Left ventricle myocardium inferior (tissue), 1 donor: ENCODE measurements at regions not wholly inside any gene's neighbourhood (a gene's known extent, or its start where the extent isn't known, plus 50 kb on each side); places are given as distances from the start of the nearest gene placed in this dataset.

Source experiments
- DNase-seq: peaks from one replicate; pipeline ENCODE4 v3.0.0-alpha.2; 2020
- H3K27ac ChIP-seq: fragments of 200-600 bp; replicated peaks from 2 replicates; pipeline ENCODE4 v1.8.0; 2021
- H3K27me3 ChIP-seq: fragments of 200-600 bp; 2 replicates; pipeline ENCODE4 v1.8.0; 2021; ENCODE audit warnings: low read depth
- H3K36me3 ChIP-seq: fragments of 200-600 bp; 2 replicates; pipeline ENCODE4 v1.8.0; 2021
- H3K4me1 ChIP-seq: fragments of 200-600 bp; 2 replicates; pipeline ENCODE4 v1.8.0; 2021
- H3K4me3 ChIP-seq: fragments of 200-600 bp; 2 replicates; pipeline ENCODE4 v1.8.0; 2021; ENCODE audit warnings: mild to moderate bottlenecking, moderate library complexity
- H3K9me3 ChIP-seq: fragments of 200-600 bp; replicated peaks from 2 replicates; pipeline ENCODE4 v1.8.0; 2021
- intact Hi-C: fragments of 100-400 bp; cut with micrococcal nuclease; formaldehyde crosslinking; loops from one replicate; pipeline ENCODE4 v1.11.0; 2022
- TF ChIP-seq, protein P1 (sequence below): fragments of 200-600 bp; IDR thresholded peaks from 2 replicates; pipeline ENCODE4 v1.8.0; 2021; ENCODE audit warnings: antibody characterized with exemption, mild to moderate bottlenecking, borderline replicate concordance
- donor health status: DM: no; HTN: yes; CAD: no; lungs with severe emphysema.

DNA sequence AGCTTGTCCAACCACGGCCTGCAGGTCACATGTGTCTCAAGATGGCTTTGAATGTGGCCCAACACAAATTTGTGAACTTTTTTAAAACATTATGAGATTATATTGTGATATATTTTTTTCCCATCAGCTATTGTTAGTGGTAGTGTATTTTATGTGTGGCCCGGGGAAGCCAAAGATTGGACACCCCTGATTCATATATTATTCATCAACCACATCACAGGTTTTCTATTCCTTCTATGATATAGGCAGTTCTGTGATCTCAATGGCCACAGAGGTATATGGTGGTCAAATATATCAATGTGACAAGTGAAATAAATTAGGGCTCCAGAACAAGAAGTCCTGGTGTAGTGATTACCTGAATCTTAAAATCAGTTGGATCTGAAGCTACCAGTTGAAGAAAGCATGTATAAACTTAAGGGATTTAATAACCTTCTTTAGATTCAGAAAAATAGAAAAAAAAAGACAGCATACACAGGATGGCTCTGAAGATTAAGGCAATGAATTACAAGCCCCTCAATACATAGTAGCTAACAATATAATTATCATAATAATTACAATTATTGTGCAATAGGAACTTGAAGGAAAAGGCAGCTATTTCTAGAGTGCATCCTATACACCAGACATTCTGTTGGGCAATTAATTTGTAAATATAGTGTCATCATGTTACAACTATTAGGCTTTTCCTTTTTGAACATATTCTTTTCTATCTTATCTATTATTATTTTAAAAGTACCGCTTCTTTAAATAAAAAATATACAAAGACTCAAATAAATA is 530.4 kb upstream of the PTPRD start:
- no peaks in the 10 kb centered on the region for H3K4me1 ChIP-seq
- H3K4me3 ChIP-seq: no peak overlapping the region
- no peak overlapping the region for H3K27ac ChIP-seq
- H3K36me3 ChIP-seq: no peaks in the 10 kb centered on the region
- intact Hi-C loops: loop anchor here (10.0 kb wide), 1 partner anchor 58 kb away; no protein-coding TSS in a partner anchor
- DNase-seq: no peak
- no peaks in the 10 kb centered on the region for H3K27me3 ChIP-seq
- TF ChIP-seq, protein P1, sequence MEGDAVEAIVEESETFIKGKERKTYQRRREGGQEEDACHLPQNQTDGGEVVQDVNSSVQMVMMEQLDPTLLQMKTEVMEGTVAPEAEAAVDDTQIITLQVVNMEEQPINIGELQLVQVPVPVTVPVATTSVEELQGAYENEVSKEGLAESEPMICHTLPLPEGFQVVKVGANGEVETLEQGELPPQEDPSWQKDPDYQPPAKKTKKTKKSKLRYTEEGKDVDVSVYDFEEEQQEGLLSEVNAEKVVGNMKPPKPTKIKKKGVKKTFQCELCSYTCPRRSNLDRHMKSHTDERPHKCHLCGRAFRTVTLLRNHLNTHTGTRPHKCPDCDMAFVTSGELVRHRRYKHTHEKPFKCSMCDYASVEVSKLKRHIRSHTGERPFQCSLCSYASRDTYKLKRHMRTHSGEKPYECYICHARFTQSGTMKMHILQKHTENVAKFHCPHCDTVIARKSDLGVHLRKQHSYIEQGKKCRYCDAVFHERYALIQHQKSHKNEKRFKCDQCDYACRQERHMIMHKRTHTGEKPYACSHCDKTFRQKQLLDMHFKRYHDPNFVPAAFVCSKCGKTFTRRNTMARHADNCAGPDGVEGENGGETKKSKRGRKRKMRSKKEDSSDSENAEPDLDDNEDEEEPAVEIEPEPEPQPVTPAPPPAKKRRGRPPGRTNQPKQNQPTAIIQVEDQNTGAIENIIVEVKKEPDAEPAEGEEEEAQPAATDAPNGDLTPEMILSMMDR: no peak
- no peaks in the 10 kb centered on the region for H3K9me3 ChIP-seq

- no peaks in the 10 kb centered on the region for H3K36me3 ChIP-seq
- no peaks in the 10 kb centered on the region for H3K4me1 ChIP-seq
- no peaks in the 10 kb centered on the region for H3K27me3 ChIP-seq
- TF ChIP-seq, protein P1: no peak
- no peaks in the 10 kb centered on the region for H3K9me3 ChIP-seq
- intact Hi-C loops: loop anchor here (10.0 kb wide), 1 partner anchor 60 kb away; no protein-coding TSS in a partner anchor
- H3K4me3 ChIP-seq: no peak overlapping the region
- H3K27ac ChIP-seq: no peak overlapping the region
- no peak for DNase-seq
Measured at GRCh38 chr9:11144746-11145145, 531.9 kb upstream of the PTPRD start.

DNA sequence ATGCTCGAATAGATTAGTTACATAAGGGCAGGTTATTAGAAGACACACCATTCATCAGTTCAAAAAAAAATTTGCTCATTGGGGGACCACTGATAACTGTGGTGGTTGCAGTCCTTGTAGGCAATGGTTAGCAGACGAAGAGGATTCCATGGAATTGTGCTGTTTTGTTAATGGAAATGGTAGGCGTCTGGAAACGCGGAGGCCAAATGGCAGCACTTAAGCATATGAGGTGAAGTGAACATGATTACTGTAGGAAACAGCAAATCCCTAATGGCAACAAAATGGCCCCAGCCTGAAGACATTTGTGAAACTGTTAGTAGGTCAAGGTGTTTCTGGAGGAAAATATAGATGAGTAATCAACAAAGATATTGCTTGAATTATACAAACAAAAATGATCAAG is 535.4 kb upstream of the PTPRD start:
- H3K36me3 ChIP-seq: no peaks in the 10 kb centered on the region
- DNase-seq: no peak
- H3K4me1 ChIP-seq: no peaks in the 10 kb centered on the region
- intact Hi-C loops: loop anchor here (10.0 kb wide), 1 partner anchor 63 kb away; no protein-coding TSS in a partner anchor
- H3K27me3 ChIP-seq: no peaks in the 10 kb centered on the region
- no peaks in the 10 kb centered on the region for H3K9me3 ChIP-seq
- TF ChIP-seq, protein P1: no peak
- H3K27ac ChIP-seq: no peak overlapping the region
- no peak overlapping the region for H3K4me3 ChIP-seq

DNA sequence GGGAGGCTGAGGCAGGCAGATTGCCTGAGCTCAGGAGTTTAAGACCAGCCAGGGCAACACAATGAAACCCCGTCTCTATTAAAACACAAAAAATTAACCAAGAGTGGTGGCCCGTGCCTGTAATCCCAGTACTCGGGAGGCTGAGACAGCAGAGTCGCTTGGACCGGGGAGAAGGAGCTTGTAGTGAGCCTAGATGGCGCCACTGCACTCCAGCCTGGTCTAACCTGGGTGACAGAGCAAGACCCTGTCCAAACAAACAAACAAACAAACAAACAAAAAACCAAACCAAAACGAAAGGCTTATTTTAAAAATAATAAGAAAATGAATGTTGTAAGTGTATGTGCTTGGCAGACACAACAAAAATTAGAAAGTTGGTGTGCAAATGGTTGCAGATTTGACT is 536.3 kb upstream of the PTPRD start:
- intact Hi-C loops: loop anchor here (10.0 kb wide), 1 partner anchor 64 kb away; no protein-coding TSS in a partner anchor

DNA sequence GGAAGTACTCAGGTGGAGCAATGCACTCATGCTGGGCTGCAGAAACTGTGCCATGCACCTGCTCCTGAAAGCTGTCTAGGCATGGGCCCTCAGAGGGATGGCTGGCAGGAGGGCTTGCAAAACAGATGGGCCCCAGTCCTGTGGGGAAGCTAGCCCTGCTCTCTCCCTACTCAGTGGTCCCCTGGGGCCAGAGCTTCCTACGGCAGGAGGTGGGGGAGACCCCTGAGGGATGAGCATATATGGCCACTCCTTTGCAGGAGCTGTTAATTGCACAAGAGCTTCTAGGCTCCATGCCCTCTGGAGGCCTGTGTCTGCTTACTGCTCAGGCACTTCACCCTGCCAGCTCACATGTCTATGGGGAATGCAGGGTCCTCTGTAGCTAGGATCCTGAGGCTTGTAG is 545.3 kb upstream of the PTPRD start:
- DNase-seq: no peak
- TF ChIP-seq, protein P1: no peak
- Histone ChIP-seq H3K9me3 (peaks cover 28% of the 10 kb centered on the region), H3K36me3 (no peaks in the 10 kb centered on the region), H3K4me1 (no peaks in the 10 kb centered on the region), H3K27me3 (no peaks in the 10 kb centered on the region), H3K4me3 (no peak overlapping the region), H3K27ac (no peak overlapping the region)
- intact Hi-C loops: no loop called here

More for the DNA sequence above, 536.3 kb upstream of the PTPRD start:
- no peak overlapping the region for H3K4me3 ChIP-seq
- DNase-seq: no peak
- TF ChIP-seq, protein P1: no peak
- no peaks in the 10 kb centered on the region for H3K27me3 ChIP-seq
- H3K4me1 ChIP-seq: no peaks in the 10 kb centered on the region
- no peaks in the 10 kb centered on the region for H3K9me3 ChIP-seq
- no peak overlapping the region for H3K27ac ChIP-seq
- no peaks in the 10 kb centered on the region for H3K36me3 ChIP-seq
